Mesendoderm (in vitro differentiated cells): ENCODE measurements at regions not wholly inside any gene's neighbourhood (a gene's known extent, or its start where the extent isn't known, plus 50 kb on each side); places are given as distances from the start of the nearest gene placed in this dataset.
A peak's percentile ranks its signal among the peaks of the same experiment; 100 is the strongest.

Experiments used
- DNase-seq: peaks from one replicate; pipeline ENCODE4 v3.0.0; 2013
- H2AK5ac ChIP-seq: 2 replicates; pipeline ENCODE4 v1.6.1; 2013; ENCODE audit warnings: low read length, inconsistent platforms
- H2BK120ac ChIP-seq: 2 replicates; pipeline ENCODE4 v1.6.1; 2013; ENCODE audit warnings: low read depth, mild to moderate bottlenecking, low read length, moderate library complexity, mixed read lengths
- H2BK15ac ChIP-seq: replicated peaks from 2 replicates; pipeline ENCODE4 v1.6.1; 2013; ENCODE audit warnings: low read depth, mild to moderate bottlenecking, moderate library complexity
- H2BK5ac ChIP-seq: 2 replicates; pipeline ENCODE4 v1.6.1; 2013; ENCODE audit warnings: low read length, inconsistent platforms
- H3K18ac ChIP-seq: 2 replicates; pipeline ENCODE4 v1.6.1; 2013; ENCODE audit warnings: mild to moderate bottlenecking, low read length, mixed read lengths
- H3K23ac ChIP-seq: one replicate; pipeline ENCODE4 v1.6.1; 2013; ENCODE audit warnings: low read length
- H3K27ac ChIP-seq: 2 replicates; pipeline ENCODE4 v1.5.1; 2013; ENCODE audit warnings: low read depth, mild to moderate bottlenecking, inconsistent platforms, low read length, moderate library complexity
- H3K27me3 ChIP-seq: 2 replicates; pipeline ENCODE4 v1.6.1; 2013; ENCODE audit warnings: low read length, control low read depth, mild to moderate bottlenecking, inconsistent platforms; ENCODE audit not compliant: insufficient read depth, poor library complexity
- H3K36me3 ChIP-seq: 2 replicates; pipeline ENCODE4 v1.6.1; 2013; ENCODE audit warnings: low read length, inconsistent platforms; ENCODE audit not compliant: control insufficient read depth, insufficient read depth
- H3K4ac ChIP-seq: one replicate; pipeline ENCODE4 v1.6.1; 2013; ENCODE audit warnings: low read depth, mild to moderate bottlenecking, low read length, moderate library complexity
- H3K4me1 ChIP-seq: 2 replicates; pipeline ENCODE4 v1.6.1; 2013; ENCODE audit warnings: low read depth, low read length, inconsistent platforms; ENCODE audit not compliant: control insufficient read depth
- H3K4me2 ChIP-seq: 2 replicates; pipeline ENCODE4 v1.6.1; 2013; ENCODE audit warnings: low read length
- H3K4me3 ChIP-seq: 2 replicates; pipeline ENCODE4 v1.5.1; 2013; ENCODE audit warnings: mild to moderate bottlenecking, low read length
- H3K56ac ChIP-seq: one replicate; pipeline ENCODE4 v1.6.1; 2013; ENCODE audit warnings: low read length
- H3K79me1 ChIP-seq: 2 replicates; pipeline ENCODE4 v1.6.1; 2013; ENCODE audit warnings: low read length, inconsistent platforms
- H3K79me2 ChIP-seq: 2 replicates; pipeline ENCODE4 v1.6.1; 2013; ENCODE audit warnings: mild to moderate bottlenecking, low read length; ENCODE audit not compliant: control insufficient read depth, insufficient read depth
- H3K9ac ChIP-seq: 2 replicates; pipeline ENCODE4 v1.6.1; 2013; ENCODE audit warnings: low read length, inconsistent platforms
- H4K5ac ChIP-seq: one replicate; pipeline ENCODE4 v1.6.1; 2013; ENCODE audit warnings: low read length
- H4K8ac ChIP-seq: one replicate; pipeline ENCODE4 v1.6.1; 2013; ENCODE audit warnings: low read depth, mild to moderate bottlenecking, control low read depth, low read length, moderate library complexity
- WGBS: extraction: QIAGEN DNeasy Blood & Tissue Kit; methylation state at CpG from one replicate; pipeline ENCODE4 v1.1.7; 2013; ENCODE audit warnings: low lambda C conversion rate, missing lambda C conversion rate; ENCODE audit not compliant: insufficient coverage; ENCODE audit errors: extremely low coverage; 5-methylcytosine and 5-hydroxymethylcytosine counted together

- no peak overlapping the region for H2BK15ac ChIP-seq
- no peak overlapping the region for H3K4ac ChIP-seq
- no peak overlapping the region for H2BK5ac ChIP-seq
- H4K8ac ChIP-seq, result no peak overlapping the region
- no peak overlapping the region for H3K4me3 ChIP-seq
- no peak overlapping the region for H3K23ac ChIP-seq
- no peak overlapping the region for H3K27ac ChIP-seq
- no peak overlapping the region for H2BK120ac ChIP-seq
- no peaks in the 10 kb centered on the region for H3K36me3 ChIP-seq
- peak; percentile 23 for DNase-seq
- no peak overlapping the region for H2AK5ac ChIP-seq
- no peak overlapping the region for H3K18ac ChIP-seq
- H4K5ac ChIP-seq, result no peak overlapping the region
- no peak overlapping the region for H3K4me2 ChIP-seq
- H3K9ac ChIP-seq, result no peak overlapping the region
- peaks cover 3% of the 10 kb centered on the region for H3K27me3 ChIP-seq
- H3K79me1 ChIP-seq, result no peaks in the 10 kb centered on the region
- H3K56ac ChIP-seq, result no peak overlapping the region
- WGBS, result no CpG with 5 or more reads among the region's 7 CpGs
- H3K4me1 ChIP-seq, result peaks cover 9% of the 10 kb centered on the region
- H3K79me2 ChIP-seq, result no peaks in the 10 kb centered on the region
Measured at GRCh38 chr1:63199706-63200335, 122.5 kb upstream of the FOXD3 start.

DNA sequence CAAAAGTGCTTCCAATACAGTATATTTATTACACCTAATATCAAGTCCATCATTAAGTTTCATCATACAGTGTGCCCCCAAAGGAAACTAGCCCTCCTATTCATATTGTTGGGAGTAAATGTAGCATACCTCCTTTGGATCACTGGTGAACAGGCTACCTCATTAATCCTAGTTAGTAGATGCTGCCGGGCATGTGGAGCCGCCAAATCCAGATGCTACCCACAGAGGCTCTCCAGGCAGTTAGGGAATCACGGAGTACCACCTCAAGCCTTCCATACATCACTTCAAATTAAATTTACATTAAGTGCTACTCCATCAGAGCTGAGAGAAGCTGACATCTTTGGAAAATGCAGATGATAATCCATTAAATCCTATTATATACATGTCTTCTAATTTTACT is 121.7 kb upstream of the FOXD3 start:
- no peak overlapping the region for H3K4me3 ChIP-seq
- no peak overlapping the region for H3K4ac ChIP-seq
- no peak overlapping the region for H2AK5ac ChIP-seq
- peaks cover 9% of the 10 kb centered on the region for H3K4me1 ChIP-seq
- no peak overlapping the region for H2BK120ac ChIP-seq
- H3K79me2 ChIP-seq, result no peaks in the 10 kb centered on the region
- peaks cover 3% of the 10 kb centered on the region for H3K27me3 ChIP-seq
- no peak overlapping the region for H3K18ac ChIP-seq
- no peak overlapping the region for H3K27ac ChIP-seq
- H3K23ac ChIP-seq, result no peak overlapping the region
- no peaks in the 10 kb centered on the region for H3K79me1 ChIP-seq
- no peaks in the 10 kb centered on the region for H3K36me3 ChIP-seq
- no CpG with 5 or more reads among the region's 3 CpGs for WGBS
- no peak overlapping the region for H2BK5ac ChIP-seq
- H4K5ac ChIP-seq, result no peak overlapping the region
- H4K8ac ChIP-seq, result no peak overlapping the region
- H3K4me2 ChIP-seq, result no peak overlapping the region
- H3K9ac ChIP-seq, result no peak overlapping the region
- no peak for DNase-seq
- no peak overlapping the region for H2BK15ac ChIP-seq
- H3K56ac ChIP-seq, result no peak overlapping the region

GRCh38 chr1:63203641-63204040 is 118.7 kb upstream of the FOXD3 start:
- H3K79me1 ChIP-seq, result no peaks in the 10 kb centered on the region
- H3K9ac ChIP-seq, result no peak overlapping the region
- no peak overlapping the region for H3K27ac ChIP-seq
- H3K4me3 ChIP-seq, result no peak overlapping the region
- WGBS, result no CpG with 5 or more reads among the region's 2 CpGs
- no peaks in the 10 kb centered on the region for H3K27me3 ChIP-seq
- no peak overlapping the region for H3K4me2 ChIP-seq
- H3K79me2 ChIP-seq, result no peaks in the 10 kb centered on the region
- H4K5ac ChIP-seq, result no peak overlapping the region
- H3K23ac ChIP-seq, result no peak overlapping the region
- H2BK5ac ChIP-seq, result no peak overlapping the region
- no peak overlapping the region for H2BK15ac ChIP-seq
- H3K36me3 ChIP-seq, result no peaks in the 10 kb centered on the region
- H3K4me1 ChIP-seq, result peaks cover 5% of the 10 kb centered on the region
- H3K4ac ChIP-seq, result no peak overlapping the region
- no peak overlapping the region for H2BK120ac ChIP-seq
- H2AK5ac ChIP-seq, result no peak overlapping the region
- DNase-seq, result no peak
- H4K8ac ChIP-seq, result no peak overlapping the region
- no peak overlapping the region for H3K56ac ChIP-seq
- no peak overlapping the region for H3K18ac ChIP-seq

- Histone ChIP-seq H4K5ac (no peak overlapping the region), H3K18ac (no peak overlapping the region), H2AK5ac (no peak overlapping the region), H3K4me1 (no peaks in the 10 kb centered on the region), H3K4me3 (no peak overlapping the region), H3K56ac (no peak overlapping the region), H3K4me2 (no peak overlapping the region), H3K79me2 (no peaks in the 10 kb centered on the region), H3K27ac (no peak overlapping the region), H4K8ac (no peak overlapping the region), H2BK5ac (no peak overlapping the region), H2BK15ac (no peak overlapping the region), H2BK120ac (no peak overlapping the region), H3K36me3 (no peaks in the 10 kb centered on the region), H3K27me3 (no peaks in the 10 kb centered on the region), H3K4ac (no peak overlapping the region), H3K9ac (no peak overlapping the region), H3K79me1 (no peaks in the 10 kb centered on the region), H3K23ac (no peak overlapping the region)
- DNase-seq, result no peak
- WGBS, result no CpG with 5 or more reads among the region's 3 CpGs
Measured at GRCh38 chr1:63205776-63206175, 116.6 kb upstream of the FOXD3 start.

GRCh38 chr1:63214553-63214952 is 107.8 kb upstream of the FOXD3 start:
- Histone ChIP-seq H3K9ac (no peak overlapping the region), H3K4ac (no peak overlapping the region), H4K5ac (no peak overlapping the region), H4K8ac (no peak overlapping the region), H3K4me2 (no peak overlapping the region), H2BK15ac (no peak overlapping the region), H3K27me3 (no peaks in the 10 kb centered on the region), H3K23ac (no peak overlapping the region), H3K18ac (no peak overlapping the region), H3K79me1 (no peaks in the 10 kb centered on the region), H3K56ac (no peak overlapping the region), H3K4me1 (no peaks in the 10 kb centered on the region), H3K36me3 (no peaks in the 10 kb centered on the region), H3K4me3 (no peak overlapping the region), H2BK120ac (no peak overlapping the region), H3K79me2 (no peaks in the 10 kb centered on the region), H2BK5ac (no peak overlapping the region), H2AK5ac (no peak overlapping the region), H3K27ac (no peak overlapping the region)
- WGBS, result no CpG with 5 or more reads among the region's 2 CpGs
- no peak for DNase-seq

GRCh38 chr1:63223426-63223825 is 98.9 kb upstream of the FOXD3 start:
- no peak overlapping the region for H3K23ac ChIP-seq
- H4K5ac ChIP-seq, result no peak overlapping the region
- no peak overlapping the region for H2BK15ac ChIP-seq
- no peak overlapping the region for H3K4ac ChIP-seq
- H3K36me3 ChIP-seq, result no peaks in the 10 kb centered on the region
- DNase-seq, result no peak
- H3K4me3 ChIP-seq, result no peak overlapping the region
- no peak overlapping the region for H2BK120ac ChIP-seq
- no peak overlapping the region for H2AK5ac ChIP-seq
- H3K4me2 ChIP-seq, result no peak overlapping the region
- WGBS, result 100% methylated on average over 1 of the region's 4 CpGs
- H3K79me1 ChIP-seq, result no peaks in the 10 kb centered on the region
- no peak overlapping the region for H4K8ac ChIP-seq
- no peak overlapping the region for H3K18ac ChIP-seq
- no peaks in the 10 kb centered on the region for H3K4me1 ChIP-seq
- H3K56ac ChIP-seq, result no peak overlapping the region
- H3K27me3 ChIP-seq, result no peaks in the 10 kb centered on the region
- no peak overlapping the region for H3K27ac ChIP-seq
- H2BK5ac ChIP-seq, result no peak overlapping the region
- no peaks in the 10 kb centered on the region for H3K79me2 ChIP-seq
- no peak overlapping the region for H3K9ac ChIP-seq
